Large intestine (tissue), 3 donors: ENCODE measurements at regions not wholly inside any gene's neighbourhood (a gene's known extent, or its start where the extent isn't known, plus 50 kb on each side); places are given as distances from the start of the nearest gene placed in this dataset.
"Not testable (repeated sequence)": the region's sequence is repeated elsewhere in the genome, so short reads cannot be mapped to it uniquely, and the experiment has no call there.

Source experiments
- DNase-seq, 2 donors: peaks; one replicate each; pipeline versions ENCODE4 v3.0.0 to v3.0.0-alpha.2; 2013
- H3K27ac ChIP-seq: one replicate; pipeline ENCODE4 v1.5.1; 2013; ENCODE audit warnings: low read length
- H3K27me3 ChIP-seq: 2 replicates; pipeline ENCODE4 v1.6.1; 2013; ENCODE audit warnings: low read length; ENCODE audit not compliant: control insufficient read depth, insufficient read depth
- H3K36me3 ChIP-seq: 2 replicates; pipeline ENCODE4 v1.6.1; 2013; ENCODE audit warnings: low read length; ENCODE audit not compliant: control insufficient read depth, insufficient read depth
- H3K4me1 ChIP-seq: one replicate; pipeline ENCODE4 v1.6.1; 2013; ENCODE audit warnings: low read length; ENCODE audit not compliant: control insufficient read depth, insufficient read depth
- H3K4me3 ChIP-seq: one replicate; pipeline ENCODE4 v1.5.1; 2013; ENCODE audit warnings: low read length
- H3K9me3 ChIP-seq: one replicate; pipeline ENCODE4 v1.6.1; 2013; ENCODE audit warnings: mild to moderate bottlenecking, low read depth, low read length, moderate library complexity; ENCODE audit not compliant: control insufficient read depth
- WGBS: methylation state at CpG from one replicate; pipeline ENCODE4 v1.1.5; 2013; ENCODE audit warnings: low lambda C conversion rate; ENCODE audit not compliant: insufficient coverage; 5-methylcytosine and 5-hydroxymethylcytosine counted together

- no peak for DNase-seq
- Histone ChIP-seq H3K4me3 (no peak overlapping the region), H3K36me3 (no peaks in the 10 kb centered on the region), H3K27ac (no peak overlapping the region), H3K4me1 (no peaks in the 10 kb centered on the region), H3K27me3 (no peaks in the 10 kb centered on the region), H3K9me3 (no peaks in the 10 kb centered on the region)
Measured at GRCh38 chr3:191637611-191638010, 176.6 kb downstream of the PYDC2 start.

DNA sequence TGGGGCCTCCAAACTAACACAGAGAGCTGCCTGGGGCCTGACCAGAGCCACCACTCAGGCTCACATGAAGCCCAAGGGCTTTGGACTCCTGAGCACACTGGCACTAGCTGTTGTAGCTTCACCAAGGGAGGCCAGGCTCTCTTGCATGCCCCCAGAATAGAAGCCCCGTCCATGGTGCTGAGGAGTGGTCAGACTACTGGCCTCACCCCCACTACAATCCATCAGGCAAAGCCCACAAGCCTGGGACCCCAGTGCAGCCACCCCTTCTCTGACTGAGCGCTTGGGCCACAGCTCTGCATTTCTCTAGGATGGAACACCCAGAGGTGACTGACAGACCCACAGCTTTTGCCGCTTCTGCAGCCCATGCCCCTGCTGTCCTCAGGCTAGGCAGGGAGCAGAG is 180.8 kb downstream of the PYDC2 start:
- WGBS: no CpG with 5 or more reads among the region's 3 CpGs
- Histone ChIP-seq H3K9me3 (no peaks in the 10 kb centered on the region), H3K4me1 (no peaks in the 10 kb centered on the region), H3K4me3 (no peak overlapping the region), H3K27me3 (no peaks in the 10 kb centered on the region), H3K27ac (no peak overlapping the region), H3K36me3 (no peaks in the 10 kb centered on the region)
- no peak for DNase-seq

- no peak for DNase-seq
- H3K27me3 ChIP-seq: no peaks in the 10 kb centered on the region
- no peak overlapping the region for H3K4me3 ChIP-seq
- H3K4me1 ChIP-seq: no peaks in the 10 kb centered on the region
- H3K9me3 ChIP-seq: no peaks in the 10 kb centered on the region
- WGBS: 100% methylated on average over 2 of the region's 2 CpGs
- H3K27ac ChIP-seq: no peak overlapping the region
- H3K36me3 ChIP-seq: no peaks in the 10 kb centered on the region
Measured at GRCh38 chr3:191644291-191644690, 183.3 kb downstream of the PYDC2 start.

DNA sequence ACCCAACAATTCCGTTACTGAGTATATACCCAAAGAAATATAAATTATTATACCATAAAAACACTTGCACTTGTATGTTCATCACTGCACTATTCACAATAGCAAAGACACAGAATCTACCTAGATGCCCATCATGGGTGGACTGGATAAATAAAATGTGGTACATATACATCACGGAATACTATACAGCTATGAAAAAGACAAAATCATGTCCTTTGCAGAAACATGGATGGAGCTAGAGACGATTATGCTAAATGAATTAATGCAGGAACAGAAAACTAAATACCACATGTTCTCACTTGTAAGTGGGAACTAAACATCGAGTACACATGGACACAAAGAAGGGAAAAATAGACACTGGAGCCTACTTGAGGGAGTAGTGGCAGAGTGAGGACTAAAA is 185.3 kb downstream of the PYDC2 start:
- peaks cover 5% of the 10 kb centered on the region for H3K9me3 ChIP-seq
- H3K27ac ChIP-seq: no peak overlapping the region
- no peaks in the 10 kb centered on the region for H3K27me3 ChIP-seq
- H3K36me3 ChIP-seq: no peaks in the 10 kb centered on the region
- no peak overlapping the region for H3K4me3 ChIP-seq
- WGBS: 100% methylated on average over 1 of the region's 4 CpGs
- H3K4me1 ChIP-seq: no peaks in the 10 kb centered on the region
- DNase-seq: no peak

DNA sequence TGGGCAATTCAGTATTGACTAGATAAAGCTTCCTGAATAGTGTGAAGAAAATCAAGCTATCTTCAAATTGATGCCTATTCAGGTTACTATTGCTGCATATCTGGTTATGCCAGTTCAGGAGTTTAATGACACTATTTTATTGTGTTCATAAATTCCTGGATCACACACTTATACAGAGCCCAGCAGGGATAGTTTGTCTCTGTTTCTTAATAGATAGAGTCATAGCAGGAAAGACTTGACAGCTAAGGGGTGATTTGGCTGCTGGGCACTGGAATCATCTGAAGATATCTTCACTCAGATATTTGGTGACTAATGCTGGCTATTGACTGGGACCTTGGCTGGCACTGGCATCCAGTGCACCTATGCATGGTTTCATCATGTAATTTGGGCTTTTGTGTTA is 187.8 kb downstream of the PYDC2 start:
- Histone ChIP-seq H3K36me3 (no peaks in the 10 kb centered on the region), H3K4me1 (no peaks in the 10 kb centered on the region), H3K9me3 (peaks cover 5% of the 10 kb centered on the region), H3K4me3 (no peak overlapping the region), H3K27me3 (no peaks in the 10 kb centered on the region), H3K27ac (no peak overlapping the region)
- no peak for DNase-seq

DNA sequence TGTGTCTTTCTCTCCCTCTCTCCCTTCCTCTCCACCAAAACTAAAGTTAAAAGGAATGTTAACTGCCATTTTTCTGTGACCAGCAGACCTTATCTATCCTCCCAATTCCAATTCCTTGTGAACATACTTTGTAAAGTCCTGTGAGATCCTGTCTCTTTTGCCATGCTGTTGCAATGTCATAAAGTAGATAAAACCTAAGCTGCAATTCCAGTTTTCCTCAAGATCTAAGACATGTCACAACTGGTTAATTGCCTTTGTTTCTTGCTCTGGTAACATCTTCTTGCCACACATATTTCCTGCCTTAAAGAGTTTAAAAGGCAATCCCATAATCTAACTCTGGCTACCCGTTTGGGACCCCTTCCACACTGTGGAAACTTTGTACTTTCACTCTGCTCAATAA is 188.7 kb downstream of the PYDC2 start:
- Histone ChIP-seq H3K27ac (no peak overlapping the region), H3K4me3 (no peak overlapping the region), H3K36me3 (no peaks in the 10 kb centered on the region), H3K27me3 (no peaks in the 10 kb centered on the region), H3K9me3 (peaks cover 5% of the 10 kb centered on the region), H3K4me1 (no peaks in the 10 kb centered on the region)
- no CpG with 5 or more reads among the region's 1 CpG for WGBS
- DNase-seq: no peak

GRCh38 chr3:191658781-191659419 is 197.9 kb downstream of the PYDC2 start:
- H3K4me1 ChIP-seq, H3K27me3 ChIP-seq, H3K36me3 ChIP-seq, H3K9me3 ChIP-seq, DNase-seq, H3K4me3 ChIP-seq, H3K27ac ChIP-seq: not testable (repeated sequence)
- 100% methylated on average over 1 of the region's 18 CpGs for WGBS

- H3K27me3 ChIP-seq, H3K9me3 ChIP-seq, DNase-seq, H3K27ac ChIP-seq, H3K4me1 ChIP-seq, H3K4me3 ChIP-seq, H3K36me3 ChIP-seq: not testable (repeated sequence)
- no CpG with 5 or more reads among the region's 5 CpGs for WGBS
Measured at GRCh38 chr3:191662150-191662549, 201.2 kb downstream of the PYDC2 start.

DNA sequence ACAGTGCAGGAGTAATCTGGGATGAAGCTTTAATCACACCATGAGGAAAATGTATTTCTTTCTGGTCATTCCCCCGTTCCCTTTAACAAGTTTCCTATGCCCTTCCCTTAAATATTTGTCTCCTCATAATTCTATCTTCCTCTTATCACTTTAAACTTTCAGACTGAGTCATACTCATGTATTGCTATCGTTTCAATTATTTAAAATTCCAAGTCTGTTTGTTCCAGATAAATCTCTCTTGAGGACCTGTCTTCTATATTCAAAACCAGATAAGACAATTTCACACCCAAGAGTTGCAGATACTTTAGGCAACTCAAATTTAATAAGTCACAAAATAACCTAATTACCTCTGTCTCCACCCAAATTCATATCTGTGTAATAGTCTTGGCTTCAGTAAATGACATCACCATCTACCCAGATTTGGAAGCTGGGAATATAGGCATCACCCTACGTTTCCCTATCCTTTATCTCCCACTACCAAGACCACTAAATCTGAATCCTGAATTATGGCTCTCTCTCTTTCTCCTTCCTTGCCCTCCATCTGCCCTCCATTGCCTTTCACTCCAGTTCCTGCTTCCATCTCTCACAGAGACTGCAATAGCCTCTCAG is 220.1 kb downstream of the PYDC2 start:
- H3K4me1 ChIP-seq: no peaks in the 10 kb centered on the region
- H3K36me3 ChIP-seq: no peaks in the 10 kb centered on the region
- no peak overlapping the region for H3K4me3 ChIP-seq
- H3K27me3 ChIP-seq: no peaks in the 10 kb centered on the region
- no peak for DNase-seq
- H3K9me3 ChIP-seq: no peaks in the 10 kb centered on the region
- 38% methylated on average over 2 of the region's 3 CpGs for WGBS
- H3K27ac ChIP-seq: no peak overlapping the region

DNA sequence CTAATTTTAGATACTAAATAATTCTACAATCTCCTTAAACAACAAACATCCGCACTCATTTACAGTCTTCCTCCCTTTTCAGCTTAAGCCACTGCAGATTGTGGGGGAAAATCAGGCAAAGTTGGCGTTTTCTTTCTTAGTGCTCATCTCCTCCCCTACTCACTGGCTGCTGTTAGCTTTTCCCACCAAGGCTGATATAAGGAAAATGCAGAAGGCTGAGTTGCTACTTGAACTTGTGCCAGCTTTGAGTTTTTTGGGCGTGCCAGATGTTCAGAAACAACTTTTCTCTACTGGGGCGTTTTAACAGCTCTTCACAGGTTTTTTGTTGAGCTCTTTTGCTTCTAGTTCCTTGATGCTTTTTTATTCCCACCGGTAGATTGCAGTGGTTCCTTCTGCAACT is 222.0 kb downstream of the PYDC2 start:
- Histone ChIP-seq H3K27ac (no peak overlapping the region), H3K4me3 (no peak overlapping the region), H3K36me3 (no peaks in the 10 kb centered on the region), H3K27me3 (no peaks in the 10 kb centered on the region), H3K4me1 (no peaks in the 10 kb centered on the region), H3K9me3 (no peaks in the 10 kb centered on the region)
- 73% methylated on average over 2 of the region's 5 CpGs for WGBS
- no peak for DNase-seq

- Histone ChIP-seq H3K36me3 (no peaks in the 10 kb centered on the region), H3K9me3 (no peaks in the 10 kb centered on the region), H3K27me3 (no peaks in the 10 kb centered on the region), H3K4me1 (no peaks in the 10 kb centered on the region), H3K27ac (no peak overlapping the region), H3K4me3 (no peak overlapping the region)
- DNase-seq: no peak
Measured at GRCh38 chr3:191686626-191687025, 225.7 kb downstream of the PYDC2 start.
